ENCODE measurements at regions not wholly inside any gene's neighbourhood (a gene's known extent, or its start where the extent isn't known, plus 50 kb on each side); places are given as distances from the start of the nearest gene placed in this dataset.
A peak's percentile ranks its signal among the peaks of the same experiment; 100 is the strongest.

DNA sequence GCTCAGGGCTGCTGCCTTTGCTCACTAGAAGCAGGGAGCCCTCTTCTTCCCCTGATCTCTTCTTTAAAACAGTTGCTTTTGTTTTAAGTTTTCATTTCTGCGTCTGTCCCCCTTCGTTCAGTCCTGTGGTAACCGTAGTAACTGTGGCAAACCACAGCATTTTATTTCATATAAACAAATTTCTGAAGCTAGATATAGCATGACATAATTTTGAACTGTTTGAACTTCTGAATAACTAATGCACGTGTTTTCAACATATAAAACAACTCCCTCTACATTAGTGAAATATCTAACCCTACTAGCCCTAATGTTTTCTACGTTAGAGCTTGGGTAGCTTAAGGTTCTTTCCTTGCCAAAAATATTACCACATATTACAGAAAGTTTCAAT, 104.6 kb downstream of the DISP1 start:
- peak; percentile 47 for DNase-seq (ENCODE audit: low read depth)
- TF ChIP-seq, protein P1, sequence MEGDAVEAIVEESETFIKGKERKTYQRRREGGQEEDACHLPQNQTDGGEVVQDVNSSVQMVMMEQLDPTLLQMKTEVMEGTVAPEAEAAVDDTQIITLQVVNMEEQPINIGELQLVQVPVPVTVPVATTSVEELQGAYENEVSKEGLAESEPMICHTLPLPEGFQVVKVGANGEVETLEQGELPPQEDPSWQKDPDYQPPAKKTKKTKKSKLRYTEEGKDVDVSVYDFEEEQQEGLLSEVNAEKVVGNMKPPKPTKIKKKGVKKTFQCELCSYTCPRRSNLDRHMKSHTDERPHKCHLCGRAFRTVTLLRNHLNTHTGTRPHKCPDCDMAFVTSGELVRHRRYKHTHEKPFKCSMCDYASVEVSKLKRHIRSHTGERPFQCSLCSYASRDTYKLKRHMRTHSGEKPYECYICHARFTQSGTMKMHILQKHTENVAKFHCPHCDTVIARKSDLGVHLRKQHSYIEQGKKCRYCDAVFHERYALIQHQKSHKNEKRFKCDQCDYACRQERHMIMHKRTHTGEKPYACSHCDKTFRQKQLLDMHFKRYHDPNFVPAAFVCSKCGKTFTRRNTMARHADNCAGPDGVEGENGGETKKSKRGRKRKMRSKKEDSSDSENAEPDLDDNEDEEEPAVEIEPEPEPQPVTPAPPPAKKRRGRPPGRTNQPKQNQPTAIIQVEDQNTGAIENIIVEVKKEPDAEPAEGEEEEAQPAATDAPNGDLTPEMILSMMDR (conservative IDR thresholded peaks at IDR 0.05; ENCODE audit: low read length), result no peak

DNA sequence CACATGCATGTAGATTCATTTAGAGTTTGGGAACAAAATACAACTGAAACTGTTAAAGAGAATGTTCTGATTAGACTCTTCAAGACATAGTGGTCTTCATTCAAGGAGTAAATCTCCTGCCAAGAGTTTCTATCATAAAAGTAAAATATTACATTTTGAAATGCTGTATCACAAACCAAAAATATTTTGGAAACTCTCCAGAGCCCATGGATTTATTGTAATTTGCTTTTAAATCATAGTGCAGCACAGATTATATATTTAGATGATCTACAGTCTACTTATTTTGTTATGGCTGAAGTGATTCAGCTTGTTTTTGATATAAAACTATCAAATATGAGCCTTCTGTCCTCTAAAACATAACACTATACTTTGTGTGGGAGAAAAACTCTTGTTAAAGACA, 105.3 kb downstream of the DISP1 start:
- H3K4me3 ChIP-seq (ENCODE audit: low read length), result no peak overlapping the region
- DNase-seq (ENCODE audit: low read depth), result no peak
- TF ChIP-seq, protein P1 (conservative IDR thresholded peaks at IDR 0.05; ENCODE audit: low read length), result no peak

More for the DNA sequence above, 104.6 kb downstream of the DISP1 start:
- no peak overlapping the region for H3K4me3 ChIP-seq (ENCODE audit: low read length)

DNA sequence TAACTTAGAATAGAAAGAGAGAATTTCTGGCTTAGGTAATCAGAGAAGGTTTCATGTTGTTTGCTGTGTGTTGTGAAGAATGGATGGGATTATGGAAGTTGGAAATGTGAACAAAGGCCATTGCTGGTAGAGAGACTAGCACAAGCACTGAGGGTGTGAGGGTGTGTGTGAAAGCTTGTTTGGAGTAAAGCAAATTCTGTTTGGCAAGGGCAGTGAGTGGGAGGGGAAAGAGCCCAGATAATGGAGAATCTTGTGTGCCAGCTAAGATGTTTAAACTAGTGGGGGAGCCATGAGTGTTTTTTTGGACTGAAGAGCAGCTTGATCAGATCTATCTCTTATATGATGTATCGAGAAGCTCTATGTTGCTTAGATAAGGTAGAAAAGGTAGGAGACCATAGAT, 107.1 kb downstream of the DISP1 start:
- DNase-seq (ENCODE audit: low read depth), result no peak
- TF ChIP-seq, protein P1 (conservative IDR thresholded peaks at IDR 0.05; ENCODE audit: low read length), result no peak
- H3K4me3 ChIP-seq (ENCODE audit: low read length), result no peak overlapping the region

DNA sequence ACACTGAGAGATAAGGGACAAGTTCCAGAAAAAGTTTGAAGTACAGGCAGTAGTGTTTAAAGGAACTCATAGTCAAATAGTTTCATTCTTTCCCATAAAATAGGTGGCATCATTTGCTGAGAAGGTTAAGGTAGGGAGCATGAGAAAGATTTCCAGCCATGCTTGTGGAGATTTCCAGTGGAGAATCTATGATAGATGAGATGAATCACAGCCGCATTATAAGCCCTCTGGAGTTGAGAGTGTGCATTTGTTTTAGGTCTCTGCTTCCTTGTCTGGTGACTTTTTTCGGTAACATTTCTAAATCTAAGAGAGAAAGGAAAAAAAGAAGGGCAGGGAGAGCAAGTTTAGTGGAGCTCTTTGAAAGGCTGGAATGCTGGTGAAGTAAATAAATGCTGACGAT, 108.7 kb downstream of the DISP1 start:
- DNase-seq (ENCODE audit: low read depth), result no peak
- H3K4me3 ChIP-seq (ENCODE audit: low read length), result no peak overlapping the region
- TF ChIP-seq, protein P1 (conservative IDR thresholded peaks at IDR 0.05; ENCODE audit: low read length), result no peak

DNA sequence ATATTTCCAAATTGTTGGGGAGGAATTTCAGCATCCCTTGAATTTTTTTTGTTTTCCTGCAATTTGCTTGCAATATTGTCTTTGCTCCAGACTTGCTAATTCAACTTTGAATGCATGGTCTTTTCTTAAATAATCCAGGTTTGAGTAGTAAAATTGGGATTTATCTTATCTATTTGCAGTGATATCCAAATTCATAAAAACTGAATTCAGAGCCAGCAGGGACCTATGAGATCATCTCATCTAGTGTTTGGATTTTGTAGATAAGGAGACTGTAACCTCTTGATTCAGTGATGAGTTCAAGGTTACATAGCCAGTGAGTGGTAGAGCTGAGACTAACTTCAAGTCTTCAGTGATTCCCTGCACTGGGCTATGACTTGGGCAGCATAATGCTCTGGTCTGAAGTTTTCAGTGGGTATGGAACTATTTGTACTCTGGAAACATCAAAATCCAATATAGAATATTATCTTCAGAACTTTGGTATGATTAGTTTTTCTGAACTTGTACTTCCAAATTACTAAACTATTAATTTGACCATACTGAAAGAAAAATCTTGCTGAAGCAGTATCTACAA, 109.4 kb downstream of the DISP1 start:
- no peak overlapping the region for H3K4me3 ChIP-seq (ENCODE audit: low read length)
- TF ChIP-seq, protein P1 (conservative IDR thresholded peaks at IDR 0.05; ENCODE audit: low read length), result no peak
- no peak for DNase-seq (ENCODE audit: low read depth)

DNA sequence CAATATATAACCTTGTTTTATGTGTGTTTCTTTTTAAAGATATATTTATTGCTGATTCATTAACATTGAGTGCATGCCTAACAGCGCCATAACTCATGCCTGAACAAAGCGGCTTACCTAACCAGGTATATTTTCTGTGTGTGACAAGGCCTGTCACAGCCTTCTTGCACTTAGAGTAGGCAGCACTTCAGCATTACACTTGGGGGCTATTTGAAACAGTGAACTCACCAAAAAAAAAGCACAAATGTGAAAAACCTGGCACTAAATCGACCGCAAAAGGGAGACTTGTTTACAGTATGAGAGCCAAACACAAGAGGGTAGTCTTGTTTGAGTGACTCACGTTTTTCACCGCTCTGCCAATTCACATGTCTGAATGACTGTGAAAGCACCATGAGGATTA, 111.7 kb downstream of the DISP1 start:
- no peak overlapping the region for H3K4me3 ChIP-seq (ENCODE audit: low read length)
- TF ChIP-seq, protein P1 (conservative IDR thresholded peaks at IDR 0.05; ENCODE audit: low read length), result no peak
- peak; percentile 81 for DNase-seq (ENCODE audit: low read depth)

DNA sequence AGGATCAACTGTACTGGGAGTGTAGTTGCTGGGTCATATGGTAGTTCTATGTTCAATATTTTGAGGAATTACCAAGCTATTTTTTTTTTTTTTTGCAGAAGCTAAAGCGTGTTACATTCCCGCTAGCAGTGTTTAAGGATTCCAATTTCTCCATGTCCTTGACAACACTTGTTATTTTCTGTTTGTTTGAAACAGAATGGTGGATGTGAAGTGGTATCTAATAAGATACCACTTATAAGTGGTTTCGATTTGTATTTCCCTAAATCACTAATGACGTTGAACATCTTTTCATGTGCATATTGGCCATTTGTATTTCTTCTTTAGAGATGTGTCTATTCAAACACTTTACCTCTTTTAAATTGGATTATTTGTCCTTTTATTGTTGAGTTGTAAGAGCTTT, 112.2 kb downstream of the DISP1 start:
- DNase-seq (ENCODE audit: low read depth), result peak; percentile 4
- H3K4me3 ChIP-seq (ENCODE audit: low read length), result no peak overlapping the region
- TF ChIP-seq, protein P1 (conservative IDR thresholded peaks at IDR 0.05; ENCODE audit: low read length), result no peak
